ENCODE measurements at regions not wholly inside any gene's neighbourhood (a gene's known extent, or its start where the extent isn't known, plus 50 kb on each side); places are given as distances from the start of the nearest gene placed in this dataset.

DNA sequence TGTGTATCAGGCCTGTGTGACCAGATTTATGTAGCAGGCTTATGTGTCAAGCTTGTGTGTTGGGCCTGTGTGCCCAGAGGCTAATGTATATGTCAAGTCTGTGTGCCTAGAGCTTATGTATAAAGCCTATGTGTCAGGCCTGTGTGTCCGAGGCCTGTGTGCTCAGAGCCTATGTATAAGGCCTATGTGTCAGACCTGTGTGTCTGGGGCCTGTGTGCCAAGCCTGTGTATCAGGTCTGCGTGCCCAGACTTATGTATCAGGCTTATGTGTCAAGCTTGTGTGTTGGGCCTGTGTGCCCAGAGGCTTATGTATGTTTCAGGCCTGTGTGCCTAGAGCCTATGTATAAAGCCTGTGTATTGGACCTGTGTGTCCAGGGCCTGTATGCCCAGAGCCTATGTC lies 249.3 kb upstream of the AVPR1A start:
- TF ChIP-seq, protein P1, sequence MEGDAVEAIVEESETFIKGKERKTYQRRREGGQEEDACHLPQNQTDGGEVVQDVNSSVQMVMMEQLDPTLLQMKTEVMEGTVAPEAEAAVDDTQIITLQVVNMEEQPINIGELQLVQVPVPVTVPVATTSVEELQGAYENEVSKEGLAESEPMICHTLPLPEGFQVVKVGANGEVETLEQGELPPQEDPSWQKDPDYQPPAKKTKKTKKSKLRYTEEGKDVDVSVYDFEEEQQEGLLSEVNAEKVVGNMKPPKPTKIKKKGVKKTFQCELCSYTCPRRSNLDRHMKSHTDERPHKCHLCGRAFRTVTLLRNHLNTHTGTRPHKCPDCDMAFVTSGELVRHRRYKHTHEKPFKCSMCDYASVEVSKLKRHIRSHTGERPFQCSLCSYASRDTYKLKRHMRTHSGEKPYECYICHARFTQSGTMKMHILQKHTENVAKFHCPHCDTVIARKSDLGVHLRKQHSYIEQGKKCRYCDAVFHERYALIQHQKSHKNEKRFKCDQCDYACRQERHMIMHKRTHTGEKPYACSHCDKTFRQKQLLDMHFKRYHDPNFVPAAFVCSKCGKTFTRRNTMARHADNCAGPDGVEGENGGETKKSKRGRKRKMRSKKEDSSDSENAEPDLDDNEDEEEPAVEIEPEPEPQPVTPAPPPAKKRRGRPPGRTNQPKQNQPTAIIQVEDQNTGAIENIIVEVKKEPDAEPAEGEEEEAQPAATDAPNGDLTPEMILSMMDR (IDR thresholded peaks at IDR 0.05; ENCODE audit: poor library complexity, severe bottlenecking): no peak
- TF ChIP-seq EP300 (conservative IDR thresholded peaks at IDR 0.05; ENCODE audit: poor library complexity, severe bottlenecking) (no peak), TAF1 (IDR thresholded peaks at IDR 0.05; ENCODE audit: low read depth) (no peak), POLR2AphosphoS5 (IDR thresholded peaks at IDR 0.05) (no peak), SMC3 (conservative IDR thresholded peaks at IDR 0.05; ENCODE audit: poor library complexity) (no peak), EZH2 (IDR thresholded peaks at IDR 0.05; ENCODE audit: borderline replicate concordance, insufficient read depth, low read length, poor library complexity, severe bottlenecking) (no peak), MXI1 (conservative IDR thresholded peaks at IDR 0.05; ENCODE audit: poor library complexity, severe bottlenecking) (no peak)

All from neural cell (in vitro differentiated cells).